Mucosa of stomach (tissue), 1 donor: ENCODE measurements at regions not wholly inside any gene's neighbourhood (a gene's known extent, or its start where the extent isn't known, plus 50 kb on each side); places are given as distances from the start of the nearest gene placed in this dataset.
"Not testable (repeated sequence)": the region's sequence is repeated elsewhere in the genome, so short reads cannot be mapped to it uniquely, and the experiment has no call there.

Experiments
- H3K27me3 ChIP-seq: one replicate; pipeline ENCODE4 v1.7.0; 2013; ENCODE audit warnings: mild to moderate bottlenecking, low read length; ENCODE audit not compliant: control insufficient read depth, insufficient read depth
- H3K36me3 ChIP-seq: one replicate; pipeline ENCODE4 v1.7.0; 2013; ENCODE audit warnings: low read length; ENCODE audit not compliant: control insufficient read depth, insufficient read depth
- H3K4me1 ChIP-seq: one replicate; pipeline ENCODE4 v1.7.0; 2013; ENCODE audit warnings: mild to moderate bottlenecking, low read length; ENCODE audit not compliant: control insufficient read depth, insufficient read depth
- H3K4me3 ChIP-seq: one replicate; pipeline ENCODE4 v1.7.0; 2013; ENCODE audit warnings: low read length
- H3K9ac ChIP-seq: one replicate; pipeline ENCODE4 v1.7.0; 2013; ENCODE audit warnings: mild to moderate bottlenecking, low read length, moderate library complexity
- H3K9me3 ChIP-seq: one replicate; pipeline ENCODE4 v1.7.0; 2013; ENCODE audit warnings: mild to moderate bottlenecking, low read length, moderate library complexity; ENCODE audit not compliant: control insufficient read depth
- donor health status: Pancreatic carcinoma.

DNA sequence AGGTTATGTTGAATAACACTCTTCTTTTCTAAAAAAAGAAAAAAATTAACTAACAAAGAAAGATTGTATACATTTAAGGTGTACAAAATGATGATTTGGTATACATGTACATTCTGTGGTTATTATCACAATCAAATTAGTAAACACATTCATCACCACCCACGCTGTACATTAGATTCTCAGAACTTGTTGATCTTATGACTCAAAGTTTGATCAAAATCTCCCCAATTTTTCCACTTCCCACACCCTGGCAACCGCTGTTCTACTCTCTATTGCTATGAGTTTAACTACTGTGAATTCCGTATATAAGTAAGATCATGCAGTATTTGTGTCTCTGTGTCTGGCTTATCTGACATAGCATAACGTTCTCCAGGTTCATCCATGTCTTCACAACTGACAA, 469.5 kb upstream of the CHRM3 start:
- H3K4me1 ChIP-seq: no peaks in the 10 kb centered on the region
- no peak overlapping the region for H3K4me3 ChIP-seq
- no peaks in the 10 kb centered on the region for H3K9me3 ChIP-seq
- no peak overlapping the region for H3K9ac ChIP-seq
- H3K27me3 ChIP-seq: no peaks in the 10 kb centered on the region
- H3K36me3 ChIP-seq: no peaks in the 10 kb centered on the region

DNA sequence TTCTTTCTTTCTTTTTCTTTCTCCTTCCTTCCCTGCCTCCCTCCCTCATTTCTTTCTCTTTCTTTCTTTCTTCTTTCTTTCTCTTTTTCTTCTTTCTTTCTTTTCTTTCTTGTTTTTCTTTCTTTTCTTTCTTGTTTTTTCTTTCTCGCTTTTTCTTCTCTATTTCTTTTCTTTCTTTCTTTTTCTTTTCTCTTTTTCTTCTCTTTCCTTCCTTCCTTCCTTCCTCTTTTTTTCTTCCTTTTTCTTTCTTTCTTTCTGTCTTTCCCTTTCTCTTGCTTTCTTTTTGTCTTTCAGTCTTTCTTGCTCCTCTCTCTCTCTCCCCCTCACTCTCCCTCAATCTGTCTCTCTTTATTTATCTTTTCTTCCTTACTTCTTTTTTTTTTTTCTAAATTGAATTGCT, 472.0 kb upstream of the CHRM3 start:
- no peaks in the 10 kb centered on the region for H3K9me3 ChIP-seq
- no peak overlapping the region for H3K4me3 ChIP-seq
- no peaks in the 10 kb centered on the region for H3K36me3 ChIP-seq
- H3K9ac ChIP-seq: no peak overlapping the region
- H3K4me1 ChIP-seq: no peaks in the 10 kb centered on the region
- H3K27me3 ChIP-seq: no peaks in the 10 kb centered on the region

DNA sequence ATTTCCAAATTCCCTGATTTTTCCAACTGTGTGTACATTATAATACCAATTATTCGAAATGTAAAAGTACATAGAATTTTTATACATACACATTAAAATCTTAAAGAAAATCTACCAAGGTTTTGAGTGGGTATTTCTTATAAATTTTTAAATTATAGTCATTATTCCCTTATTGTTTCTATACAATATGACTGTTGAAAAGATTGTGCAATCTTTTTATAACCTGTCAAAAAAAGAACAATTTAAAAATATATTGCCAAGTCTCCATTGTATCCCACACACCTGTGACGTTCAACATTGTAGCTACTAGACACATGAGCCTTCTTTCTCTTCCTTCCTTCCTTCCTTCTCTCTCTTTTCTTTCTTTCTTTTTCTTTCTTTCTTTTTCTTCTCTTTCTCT, 473.2 kb upstream of the CHRM3 start:
- H3K9me3 ChIP-seq: no peaks in the 10 kb centered on the region
- no peak overlapping the region for H3K9ac ChIP-seq
- no peaks in the 10 kb centered on the region for H3K27me3 ChIP-seq
- H3K4me3 ChIP-seq: no peak overlapping the region
- H3K36me3 ChIP-seq: no peaks in the 10 kb centered on the region
- H3K4me1 ChIP-seq: no peaks in the 10 kb centered on the region

DNA sequence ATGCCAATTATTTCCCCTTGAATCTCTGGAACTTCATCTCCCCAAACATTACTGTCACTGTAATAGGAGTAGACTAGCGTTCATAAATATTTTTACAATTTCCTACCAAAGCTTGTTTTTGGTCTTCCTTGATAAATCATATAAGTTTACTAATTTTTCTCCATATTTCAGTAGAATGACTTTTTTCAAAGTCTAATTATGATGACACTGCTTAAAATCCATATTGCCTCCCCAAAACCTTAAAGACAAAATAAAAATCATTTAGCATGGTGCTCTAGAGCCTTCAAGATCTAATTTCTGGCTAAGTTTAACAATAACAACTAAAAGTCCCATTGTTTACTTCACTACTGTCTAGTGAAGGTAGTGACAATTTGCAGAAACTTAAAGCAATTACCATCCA, 474.2 kb upstream of the CHRM3 start:
- no peak overlapping the region for H3K4me3 ChIP-seq
- no peak overlapping the region for H3K9ac ChIP-seq
- no peaks in the 10 kb centered on the region for H3K36me3 ChIP-seq
- H3K27me3 ChIP-seq: no peaks in the 10 kb centered on the region
- H3K9me3 ChIP-seq: no peaks in the 10 kb centered on the region
- no peaks in the 10 kb centered on the region for H3K4me1 ChIP-seq

DNA sequence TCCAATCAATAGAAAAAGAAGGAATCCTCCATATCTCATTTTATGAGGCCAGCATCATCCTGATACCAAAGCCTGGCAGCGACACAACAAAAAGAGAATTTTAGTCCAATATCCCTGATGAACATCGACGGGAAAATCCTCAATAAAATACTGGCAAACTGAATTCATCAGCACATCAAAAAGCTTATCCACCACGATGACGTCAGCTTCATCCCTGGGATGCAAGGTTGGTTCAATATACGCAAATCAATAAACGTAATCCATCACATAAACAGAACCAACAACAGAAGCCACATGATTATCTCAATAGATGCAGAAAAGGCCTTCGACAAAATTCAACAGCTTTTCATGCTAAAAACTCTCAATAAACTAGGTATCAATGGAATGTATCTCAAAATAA, 483.6 kb upstream of the CHRM3 start:
- not testable (repeated sequence) for H3K4me3 ChIP-seq, H3K9me3 ChIP-seq, H3K9ac ChIP-seq, H3K36me3 ChIP-seq, H3K4me1 ChIP-seq, H3K27me3 ChIP-seq

DNA sequence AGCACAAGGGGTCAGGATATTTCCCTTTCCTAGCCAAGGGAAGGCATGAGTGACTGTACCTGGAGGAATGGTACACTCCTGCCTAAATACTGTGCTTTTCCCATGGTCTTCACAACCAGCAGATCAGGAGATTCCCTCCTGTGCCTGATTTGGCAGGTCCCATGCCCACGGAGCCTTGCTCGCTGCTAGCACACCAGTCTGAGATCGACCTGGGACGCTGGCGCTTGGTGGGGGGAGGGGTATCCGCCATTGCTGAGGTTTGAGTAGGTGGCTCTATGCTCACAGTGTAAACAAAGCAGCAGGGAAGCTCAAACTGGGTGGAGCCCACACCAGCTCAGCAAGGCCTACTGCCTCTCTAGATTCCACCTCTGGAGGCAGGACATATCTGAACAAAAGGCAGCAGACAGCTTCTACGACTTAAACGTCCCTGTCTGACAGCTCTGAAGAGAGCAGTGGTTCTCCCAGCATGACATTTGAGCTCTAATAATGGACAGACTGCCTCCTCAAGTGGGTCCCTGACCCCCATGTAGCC, 486.0 kb upstream of the CHRM3 start:
- no peaks in the 10 kb centered on the region for H3K9me3 ChIP-seq
- no peak overlapping the region for H3K9ac ChIP-seq
- H3K4me1 ChIP-seq: no peaks in the 10 kb centered on the region
- no peaks in the 10 kb centered on the region for H3K27me3 ChIP-seq
- H3K4me3 ChIP-seq: no peak overlapping the region
- H3K36me3 ChIP-seq: no peaks in the 10 kb centered on the region

DNA sequence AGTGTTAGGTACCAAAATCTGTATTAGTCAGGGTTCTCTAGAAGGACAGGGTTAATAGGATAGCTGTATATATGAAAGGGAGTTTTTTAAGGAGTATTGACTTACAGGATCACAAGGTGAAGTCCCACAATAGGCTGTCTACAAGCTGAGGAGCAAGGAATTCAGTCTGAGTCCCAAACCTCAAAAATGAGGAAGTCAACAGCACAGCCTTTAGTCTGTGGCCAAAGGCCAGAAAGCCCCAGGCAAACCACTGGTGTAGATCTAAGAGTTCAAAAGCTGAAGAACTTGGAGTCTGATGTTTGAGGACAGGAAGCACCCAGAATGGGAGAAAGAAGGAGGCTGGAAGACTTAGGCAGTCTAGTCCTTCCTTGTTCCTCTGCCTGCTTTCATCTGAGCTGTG, 487.5 kb upstream of the CHRM3 start:
- no peak overlapping the region for H3K4me3 ChIP-seq
- no peaks in the 10 kb centered on the region for H3K4me1 ChIP-seq
- H3K36me3 ChIP-seq: no peaks in the 10 kb centered on the region

DNA sequence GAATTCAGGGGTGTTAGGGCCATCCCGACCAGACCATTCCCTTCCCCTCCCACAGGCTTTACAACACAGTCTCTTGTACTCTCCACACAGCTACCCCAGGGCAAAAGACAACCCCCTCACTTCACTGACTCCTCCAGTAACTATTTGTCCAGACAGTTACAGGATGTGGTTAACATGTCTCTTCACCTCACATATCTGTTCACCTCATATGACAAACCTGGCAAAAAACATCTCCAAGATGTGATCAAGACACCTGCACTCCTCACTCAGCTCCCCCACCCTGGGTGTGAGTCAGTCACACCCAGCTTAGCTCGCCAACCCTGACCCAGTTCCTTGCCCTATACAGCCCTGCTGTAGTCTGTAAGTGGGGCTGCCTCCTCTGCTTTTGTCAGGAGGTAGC, 490.5 kb upstream of the CHRM3 start:
- no peaks in the 10 kb centered on the region for H3K9me3 ChIP-seq
- H3K27me3 ChIP-seq: no peaks in the 10 kb centered on the region
- H3K4me3 ChIP-seq: no peak overlapping the region
- H3K4me1 ChIP-seq: no peaks in the 10 kb centered on the region
- H3K36me3 ChIP-seq: no peaks in the 10 kb centered on the region
- H3K9ac ChIP-seq: no peak overlapping the region

More for the DNA sequence above, 487.5 kb upstream of the CHRM3 start:
- H3K27me3 ChIP-seq: no peaks in the 10 kb centered on the region
- H3K9me3 ChIP-seq: no peaks in the 10 kb centered on the region
- no peak overlapping the region for H3K9ac ChIP-seq

DNA sequence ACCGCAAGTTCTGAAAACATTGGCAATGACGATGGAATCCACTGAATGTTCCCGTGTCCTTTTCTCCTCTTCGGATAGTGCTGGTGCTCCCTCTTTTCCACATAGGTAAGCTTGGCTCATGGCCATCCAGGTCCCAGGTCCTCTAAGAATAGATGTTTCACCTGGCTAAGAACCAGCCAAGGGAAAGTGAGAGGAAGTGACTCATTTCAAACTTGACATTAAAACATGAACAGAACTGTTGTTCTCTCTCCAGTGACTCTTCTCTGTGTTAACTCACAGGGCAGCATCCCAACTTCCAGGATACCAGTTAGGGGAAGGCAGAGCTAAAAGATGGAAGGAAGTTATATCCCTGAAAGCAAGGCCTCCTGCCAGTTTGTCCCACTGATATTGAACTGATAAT, 493.8 kb upstream of the CHRM3 start:
- H3K4me1 ChIP-seq: no peaks in the 10 kb centered on the region

DNA sequence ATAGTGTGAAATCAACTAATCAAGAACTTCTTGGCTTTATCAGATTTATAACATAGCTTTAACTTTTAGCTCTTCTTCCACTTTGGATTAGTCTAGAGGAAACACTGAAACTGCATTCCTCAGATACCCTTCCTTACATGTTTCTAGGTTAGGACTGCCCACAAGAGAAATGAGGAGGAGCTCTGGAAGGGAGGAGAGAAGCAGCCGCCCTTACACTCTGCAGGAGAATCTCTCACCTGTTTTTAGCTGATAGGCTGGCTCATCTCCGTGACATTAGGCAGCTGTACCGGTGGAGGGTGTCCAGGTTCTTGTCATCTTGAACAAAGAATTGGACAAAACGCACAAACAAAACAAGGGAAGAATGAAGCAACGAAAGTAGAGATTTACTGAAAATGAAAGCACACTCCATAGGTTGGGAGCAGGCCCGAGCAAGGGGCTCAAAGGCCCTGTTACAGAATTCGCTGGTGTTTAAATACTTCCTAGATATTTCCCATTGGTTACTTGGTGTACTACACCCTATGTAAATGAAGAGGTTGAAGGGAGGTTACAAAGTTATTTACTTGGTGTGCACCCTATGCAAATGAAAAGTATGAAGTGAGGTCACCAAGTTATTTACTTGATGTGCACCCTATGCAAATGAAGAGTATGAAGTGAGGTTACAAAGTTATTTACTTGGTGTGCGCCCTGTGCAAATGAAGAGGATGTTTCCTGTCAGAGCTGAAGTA, 524.9 kb upstream of the CHRM3 start:
- Histone ChIP-seq H3K36me3 (no peaks in the 10 kb centered on the region), H3K9ac (no peak overlapping the region), H3K4me1 (no peaks in the 10 kb centered on the region), H3K9me3 (no peaks in the 10 kb centered on the region), H3K4me3 (no peak overlapping the region), H3K27me3 (no peaks in the 10 kb centered on the region)

More for the DNA sequence above, 493.8 kb upstream of the CHRM3 start:
- Histone ChIP-seq H3K4me3 (no peak overlapping the region), H3K36me3 (no peaks in the 10 kb centered on the region), H3K27me3 (no peaks in the 10 kb centered on the region), H3K9ac (no peak overlapping the region), H3K9me3 (no peaks in the 10 kb centered on the region)

DNA sequence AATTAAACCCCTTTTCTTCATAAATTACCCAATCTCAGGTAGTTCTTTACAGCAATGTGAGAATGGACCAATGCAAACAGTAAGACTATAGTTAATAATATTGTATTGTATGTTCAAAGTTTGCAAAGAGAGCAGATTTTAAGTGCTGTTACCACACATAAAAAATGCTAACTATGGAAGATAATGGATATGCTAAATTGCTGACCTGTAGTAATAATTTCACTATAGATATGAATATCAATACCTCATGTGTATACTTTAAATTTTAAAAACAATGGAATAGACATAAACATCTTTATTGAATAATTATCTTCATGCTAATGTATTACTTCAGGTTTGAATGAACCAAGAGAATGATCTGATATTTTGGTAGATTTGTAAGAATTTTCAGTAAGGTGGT, 552.4 kb upstream of the CHRM3 start:
- Histone ChIP-seq H3K9me3 (no peaks in the 10 kb centered on the region), H3K4me1 (no peaks in the 10 kb centered on the region), H3K36me3 (no peaks in the 10 kb centered on the region), H3K4me3 (no peak overlapping the region), H3K9ac (no peak overlapping the region), H3K27me3 (no peaks in the 10 kb centered on the region)

DNA sequence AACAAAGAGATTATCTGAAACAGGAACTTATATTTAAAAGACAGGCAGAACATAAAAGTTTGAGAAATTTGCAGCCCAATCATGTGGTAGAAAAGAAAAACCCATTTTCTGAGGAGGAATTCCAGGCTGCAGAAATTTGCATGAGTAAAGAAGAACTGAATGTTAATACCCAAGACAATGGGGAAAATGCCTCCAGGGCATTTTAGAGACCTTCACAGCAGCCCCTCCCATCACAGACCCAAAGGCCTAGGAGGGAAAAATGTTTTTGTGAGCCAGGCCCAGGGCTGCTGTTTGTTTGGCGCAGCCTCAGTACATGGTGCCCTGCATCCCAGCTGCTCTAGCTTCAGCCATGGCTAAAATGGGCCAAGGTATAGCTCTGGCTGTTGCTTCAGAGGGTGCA, 554.3 kb upstream of the CHRM3 start:
- H3K36me3 ChIP-seq: no peaks in the 10 kb centered on the region

More for the DNA sequence above, 554.3 kb upstream of the CHRM3 start:
- H3K27me3 ChIP-seq: no peaks in the 10 kb centered on the region
- H3K9ac ChIP-seq: no peak overlapping the region
- no peaks in the 10 kb centered on the region for H3K9me3 ChIP-seq
- H3K4me3 ChIP-seq: no peak overlapping the region
- no peaks in the 10 kb centered on the region for H3K4me1 ChIP-seq
